ENCODE measurements at regions not wholly inside any gene's neighbourhood (a gene's known extent, or its start where the extent isn't known, plus 50 kb on each side); places are given as distances from the start of the nearest gene placed in this dataset.

- Histone ChIP-seq H3K27me3 (ENCODE audit: control insufficient read depth, insufficient read depth, low read length) (no peaks in the 10 kb centered on the region), H4K20me1 (ENCODE audit: control insufficient read depth, extremely low read depth, insufficient read depth, low read length) (no peaks in the 10 kb centered on the region), H3K36me3 (ENCODE audit: control insufficient read depth, insufficient read depth, low read length) (no peaks in the 10 kb centered on the region), H3K4me1 (ENCODE audit: control insufficient read depth, extremely low read depth, insufficient read depth, low read length) (no peaks in the 10 kb centered on the region), H2AFZ (ENCODE audit: low read length) (no peak overlapping the region), H3K9ac (ENCODE audit: insufficient read depth, low read length) (no peak overlapping the region), H3K9me3 (ENCODE audit: control insufficient read depth, insufficient read depth, low read depth, low read length) (no peaks in the 10 kb centered on the region), H3K79me2 (ENCODE audit: control insufficient read depth, insufficient read depth, low read length) (no peaks in the 10 kb centered on the region), H3K27ac (ENCODE audit: insufficient read depth, low read length) (no peak overlapping the region), H3K4me2 (ENCODE audit: extremely low read depth, insufficient read depth, low read length) (no peak overlapping the region), H3K4me3 (replicated peaks in 1 of 4; ENCODE audit: control extremely low read depth in 1 of 4, insufficient read depth in 1 of 4, low read depth in 3 of 4, low read length in 4 of 4) (no peak overlapping the region)
- no peak for DNase-seq (ENCODE audit: low read depth in 2 of 2)
- TF ChIP-seq EZH2 (IDR thresholded peaks at IDR 0.05; ENCODE audit: low read length, missing control alignments) (no peak), CTCF (conservative IDR thresholded peaks at IDR 0.05 in 1 of 2, IDR thresholded peaks at IDR 0.05 in 1 of 2; ENCODE audit: low read depth in 1 of 2, low read length in 2 of 2) (no peak)
These were observed 161.0 kb upstream of the PMFBP1 start for GRCh38 chr16:72332926-72333325.

- no peak overlapping the region for H3K9ac ChIP-seq (ENCODE audit: insufficient read depth, low read length)
- no peaks in the 10 kb centered on the region for H3K79me2 ChIP-seq (ENCODE audit: control insufficient read depth, insufficient read depth, low read length)
- H2AFZ ChIP-seq (ENCODE audit: low read length), result no peak overlapping the region
- H3K27ac ChIP-seq (ENCODE audit: insufficient read depth, low read length), result no peak overlapping the region
- no peaks in the 10 kb centered on the region for H3K9me3 ChIP-seq (ENCODE audit: control insufficient read depth, insufficient read depth, low read depth, low read length)
- DNase-seq (ENCODE audit: low read depth in 2 of 2), result no peak
- H3K4me3 ChIP-seq (replicated peaks in 1 of 4; ENCODE audit: control extremely low read depth in 1 of 4, insufficient read depth in 1 of 4, low read depth in 3 of 4, low read length in 4 of 4), result no peak overlapping the region
- TF ChIP-seq CTCF (conservative IDR thresholded peaks at IDR 0.05 in 1 of 2, IDR thresholded peaks at IDR 0.05 in 1 of 2; ENCODE audit: low read depth in 1 of 2, low read length in 2 of 2), result no peak
- TF ChIP-seq EZH2 (IDR thresholded peaks at IDR 0.05; ENCODE audit: low read length, missing control alignments), result no peak
- no peaks in the 10 kb centered on the region for H3K4me1 ChIP-seq (ENCODE audit: control insufficient read depth, extremely low read depth, insufficient read depth, low read length)
- H3K4me2 ChIP-seq (ENCODE audit: extremely low read depth, insufficient read depth, low read length), result no peak overlapping the region
- H4K20me1 ChIP-seq (ENCODE audit: control insufficient read depth, extremely low read depth, insufficient read depth, low read length), result no peaks in the 10 kb centered on the region
- no peaks in the 10 kb centered on the region for H3K36me3 ChIP-seq (ENCODE audit: control insufficient read depth, insufficient read depth, low read length)
- H3K27me3 ChIP-seq (ENCODE audit: control insufficient read depth, insufficient read depth, low read length), result no peaks in the 10 kb centered on the region
These were observed 152.6 kb upstream of the PMFBP1 start for GRCh38 chr16:72324578-72324977.

GRCh38 chr16:72317446-72317845 is 145.5 kb upstream of the PMFBP1 start:
- H3K9ac ChIP-seq (ENCODE audit: insufficient read depth, low read length), result no peak overlapping the region
- peak; percentile 87 to 93 for DNase-seq (ENCODE audit: low read depth in 2 of 2)
- H3K9me3 ChIP-seq (ENCODE audit: control insufficient read depth, insufficient read depth, low read depth, low read length), result no peaks in the 10 kb centered on the region
- peak overlapping the region; percentile 32 for H3K4me2 ChIP-seq (ENCODE audit: extremely low read depth, insufficient read depth, low read length)
- H4K20me1 ChIP-seq (ENCODE audit: control insufficient read depth, extremely low read depth, insufficient read depth, low read length), result no peaks in the 10 kb centered on the region
- H3K27ac ChIP-seq (ENCODE audit: insufficient read depth, low read length), result no peak overlapping the region
- H3K4me1 ChIP-seq (ENCODE audit: control insufficient read depth, extremely low read depth, insufficient read depth, low read length), result no peaks in the 10 kb centered on the region
- H3K36me3 ChIP-seq (ENCODE audit: control insufficient read depth, insufficient read depth, low read length), result no peaks in the 10 kb centered on the region
- no peaks in the 10 kb centered on the region for H3K79me2 ChIP-seq (ENCODE audit: control insufficient read depth, insufficient read depth, low read length)
- no peak overlapping the region for H2AFZ ChIP-seq (ENCODE audit: low read length)
- H3K27me3 ChIP-seq (ENCODE audit: control insufficient read depth, insufficient read depth, low read length), result no peaks in the 10 kb centered on the region
- TF ChIP-seq CTCF (conservative IDR thresholded peaks at IDR 0.05 in 1 of 2, IDR thresholded peaks at IDR 0.05 in 1 of 2; ENCODE audit: low read depth in 1 of 2, low read length in 2 of 2) (no peak), EZH2 (IDR thresholded peaks at IDR 0.05; ENCODE audit: low read length, missing control alignments) (no peak)
- H3K4me3 ChIP-seq (replicated peaks in 1 of 4; ENCODE audit: control extremely low read depth in 1 of 4, insufficient read depth in 1 of 4, low read depth in 3 of 4, low read length in 4 of 4), result no peak overlapping the region

All from fibroblast of lung (primary cell).